ENCODE measurements at regions not wholly inside any gene's neighbourhood (a gene's known extent, or its start where the extent isn't known, plus 50 kb on each side); places are given as distances from the start of the nearest gene placed in this dataset.

- no peak for TF ChIP-seq ATF3 (IDR thresholded peaks at IDR 0.05; ENCODE audit: borderline replicate concordance, extremely low read depth, low read depth, low read length)
- no peak for TF ChIP-seq POLR2A (IDR thresholded peaks at IDR 0.05; ENCODE audit: low read depth, low read length)
- no peak for TF ChIP-seq BMI1 (IDR thresholded peaks at IDR 0.05; ENCODE audit: borderline replicate concordance)
- no peak for TF ChIP-seq YY1 (IDR thresholded peaks at IDR 0.05; ENCODE audit: low read depth, low read length)
- TF ChIP-seq JUNB (IDR thresholded peaks at IDR 0.05), result no peak
- no peak for TF ChIP-seq RAD51 (IDR thresholded peaks at IDR 0.05)
- TF ChIP-seq POLR2AphosphoS5 (IDR thresholded peaks at IDR 0.05; ENCODE audit: low read length), result no peak
Observed at GRCh38 chr7:120039138-120039537, 233.8 kb upstream of the KCND2 start.
